GM12891 (cell line): ENCODE measurements at regions not wholly inside any gene's neighbourhood (a gene's known extent, or its start where the extent isn't known, plus 50 kb on each side); places are given as distances from the start of the nearest gene placed in this dataset.

ENCODE experiments used
- DNase-seq: peaks from one replicate; pipeline ENCODE4 v3.0.0; 2011; ENCODE audit warnings: low spot score; ENCODE audit not compliant: insufficient read length
- FAIRE-seq: peaks from 2 replicates; lab custom pipeline; 2011; peaks lifted over from hg19 to GRCh38; lab: Jason Lieb, UNC
- PAX5 ChIP-seq: IDR thresholded peaks from 2 replicates; pipeline ENCODE4 v1.6.1; 2011; ENCODE audit warnings: low read length, moderate library complexity, mild to moderate bottlenecking; ENCODE audit not compliant: insufficient read depth, severe bottlenecking
- POLR2A ChIP-seq: IDR thresholded peaks from 2 replicates; pipeline ENCODE4 v1.6.1; 2011; ENCODE audit warnings: low read depth, low read length, control low read depth
- POLR2AphosphoS5 ChIP-seq: IDR thresholded peaks from 2 replicates; pipeline ENCODE4 v1.6.1; 2011; ENCODE audit warnings: low read depth, low read length, control low read depth
- POU2F2 ChIP-seq: IDR thresholded peaks from 2 replicates; pipeline ENCODE4 v1.6.1; 2011; ENCODE audit warnings: low read depth, mild to moderate bottlenecking, control low read depth, low read length, moderate library complexity
- SPI1 ChIP-seq: IDR thresholded peaks from 2 replicates; pipeline ENCODE4 v1.6.1; 2011; ENCODE audit warnings: low read depth, low read length, control low read depth
- TAF1 ChIP-seq: IDR thresholded peaks from 2 replicates; pipeline ENCODE4 v1.6.1; 2011; ENCODE audit warnings: low read depth, low read length, control low read depth

DNA sequence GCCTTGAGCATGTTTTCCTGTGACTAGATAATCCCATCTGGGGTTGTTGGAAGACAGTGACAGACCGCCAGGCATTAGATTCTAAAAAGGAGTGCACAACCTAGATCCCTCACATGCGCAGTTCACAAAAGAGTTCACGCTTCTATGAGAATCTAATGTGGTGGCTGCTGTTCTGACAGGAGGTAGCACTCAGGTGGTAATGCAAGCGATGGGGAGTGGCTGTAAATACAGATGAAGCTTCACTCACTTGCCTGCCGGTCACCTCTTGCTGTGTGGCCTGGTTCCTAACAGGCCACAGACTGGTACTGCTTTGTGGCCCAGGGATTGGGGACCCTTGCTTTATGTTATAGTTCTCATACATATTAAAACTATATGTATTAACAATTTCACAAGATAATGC, 81.9 kb upstream of the TMLHE start:
- FAIRE-seq (no peak), DNase-seq (no peak)
- TF ChIP-seq POU2F2: no peak

DNA sequence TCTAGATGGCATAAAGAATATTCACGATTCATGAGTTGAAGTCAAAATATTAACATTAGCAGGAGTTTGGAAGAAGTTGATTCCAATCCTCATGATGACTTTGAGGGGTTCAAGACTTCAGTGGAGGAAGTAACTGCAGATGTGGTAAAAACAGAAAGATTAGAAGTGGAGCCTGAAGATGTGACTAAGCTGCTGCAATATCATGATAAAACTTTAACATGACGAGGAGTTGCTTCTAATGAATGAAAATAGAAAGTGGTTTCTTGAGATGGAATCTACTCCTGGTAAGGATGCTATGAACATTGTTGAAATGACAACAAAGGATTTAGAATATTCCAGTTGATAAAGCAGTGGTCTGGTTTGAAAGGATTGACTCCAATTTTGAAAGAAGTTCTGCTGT, 70.1 kb upstream of the TMLHE start:
- FAIRE-seq (no peak), DNase-seq (no peak)

DNA sequence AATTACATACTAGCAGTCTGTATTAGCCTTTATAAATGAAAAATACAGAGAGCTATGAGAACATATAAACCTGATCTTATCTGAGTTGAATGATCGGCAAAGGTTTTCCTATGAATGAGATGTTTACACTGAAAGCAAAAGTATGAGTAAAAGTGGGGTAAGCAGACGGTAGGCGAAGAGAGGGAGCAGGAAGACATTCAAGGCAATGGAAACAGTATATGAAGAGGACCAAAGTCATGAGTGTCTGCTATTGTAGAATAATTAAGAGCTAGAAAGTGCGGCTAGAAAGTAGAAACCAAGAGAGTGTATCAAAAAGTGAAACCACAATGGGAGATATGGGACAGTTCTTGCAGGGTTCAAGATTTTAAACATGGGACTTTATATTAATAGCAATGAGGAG, 67.0 kb upstream of the TMLHE start:
- FAIRE-seq (no peak), DNase-seq (no peak)
- TF ChIP-seq POLR2A: no peak
- TF ChIP-seq POLR2AphosphoS5: no peak
- no peak for TF ChIP-seq SPI1

More for the DNA sequence above, 70.1 kb upstream of the TMLHE start:
- TF ChIP-seq POLR2AphosphoS5: no peak
- TF ChIP-seq SPI1: no peak
- no peak for TF ChIP-seq POLR2A
- TF ChIP-seq TAF1: no peak
- TF ChIP-seq POU2F2: no peak
- TF ChIP-seq PAX5: no peak

DNA sequence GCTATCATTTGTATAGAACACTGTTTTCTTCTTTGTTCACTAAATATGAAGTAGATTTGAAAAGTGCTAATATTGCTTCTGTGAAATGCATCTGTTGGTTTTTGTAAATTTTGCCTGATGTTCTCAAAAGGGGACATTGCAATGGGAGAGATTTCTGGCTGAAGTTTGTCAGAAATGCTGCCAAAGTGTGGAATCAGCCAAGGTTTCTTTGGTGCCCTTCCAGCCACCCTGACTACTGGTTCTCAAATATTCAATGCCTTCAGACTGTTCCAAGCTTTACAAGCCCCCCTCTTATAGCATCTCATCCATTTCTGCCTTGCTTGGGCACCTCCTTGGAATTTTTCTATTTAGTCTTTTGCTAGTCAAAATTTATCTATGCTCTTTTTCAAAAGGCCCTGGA, 60.6 kb upstream of the TMLHE start:
- FAIRE-seq (no peak), DNase-seq (no peak)
- TF ChIP-seq POU2F2: no peak
- no peak for TF ChIP-seq POLR2A
- no peak for TF ChIP-seq TAF1
- no peak for TF ChIP-seq SPI1
- TF ChIP-seq POLR2AphosphoS5: no peak
- TF ChIP-seq PAX5: no peak

DNA sequence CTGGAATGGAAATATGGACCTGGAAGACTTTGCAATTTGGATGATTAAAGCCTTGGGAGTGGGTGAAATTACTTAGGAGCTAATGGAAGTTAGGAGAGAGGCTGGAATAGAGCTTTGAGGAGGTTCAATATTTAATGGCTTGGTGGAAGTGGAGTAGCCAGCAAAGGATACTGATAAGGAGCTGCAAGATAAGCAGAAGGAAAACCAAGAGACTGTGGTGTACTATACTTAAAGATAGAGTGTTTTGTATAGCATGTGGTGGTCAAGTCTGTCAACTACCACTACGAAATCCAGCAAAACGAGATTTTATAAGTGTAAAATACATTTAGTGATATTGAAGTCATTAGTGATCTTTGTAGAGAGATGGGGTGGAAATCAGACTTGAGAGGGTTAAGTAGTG, 54.0 kb upstream of the TMLHE start:
- TF ChIP-seq PAX5: no peak
- TF ChIP-seq SPI1: no peak
- TF ChIP-seq POLR2AphosphoS5: no peak
- TF ChIP-seq POLR2A: no peak
- TF ChIP-seq TAF1: no peak
- TF ChIP-seq POU2F2: no peak
- no peak for FAIRE-seq

More for the DNA sequence above, 54.0 kb upstream of the TMLHE start:
- DNase-seq: no peak
